Fibroblast of skin of right biceps (primary cell): ENCODE measurements at regions not wholly inside any gene's neighbourhood (a gene's known extent, or its start where the extent isn't known, plus 50 kb on each side); places are given as distances from the start of the nearest gene placed in this dataset.

Experiments used
- DNase-seq: peaks from one replicate; pipeline ENCODE4 v3.0.0-alpha.2; 2013

- no peak for DNase-seq
Observed at GRCh38 chr2:67986258-67986657, 76.5 kb downstream of the C1D start.
